ENCODE measurements at regions not wholly inside any gene's neighbourhood (a gene's known extent, or its start where the extent isn't known, plus 50 kb on each side); places are given as distances from the start of the nearest gene placed in this dataset.
"Not testable (repeated sequence)": the region's sequence is repeated elsewhere in the genome, so short reads cannot be mapped to it uniquely, and the experiment has no call there.

- no peak for TF ChIP-seq ATF6 (CRISPR knock-in tag; IDR thresholded peaks at IDR 0.05)
- no peak for TF ChIP-seq ARID4B (CRISPR knock-in tag; IDR thresholded peaks at IDR 0.05; ENCODE audit: borderline replicate concordance)
- no peak for TF ChIP-seq KAT7 (CRISPR knock-in tag; IDR thresholded peaks at IDR 0.05; ENCODE audit: borderline replicate concordance)
- no peak for TF ChIP-seq GTF2I (CRISPR knock-in tag; conservative IDR thresholded peaks at IDR 0.05)
- TF ChIP-seq ZNF263 (CRISPR knock-in tag; IDR thresholded peaks at IDR 0.05; ENCODE audit: low read depth), result no peak
Measured at GRCh38 chr13:39836038-39836437, 180.6 kb downstream of the COG6 start (continued).

GRCh38 chr13:39837866-39838265, 182.4 kb downstream of the COG6 start:
- CTCF ChIA-PET; H3K4me3 Mint-ChIP-seq; H3K27me3 Mint-ChIP-seq (ENCODE audit: low read depth): not testable (repeated sequence)

GRCh38 chr13:39840201-39840600, 184.7 kb downstream of the COG6 start:
- no peak for ATAC-seq
- TF ChIP-seq CBFB (CRISPR knock-in tag; IDR thresholded peaks at IDR 0.05; ENCODE audit: low read depth) (no peak), KAT7 (CRISPR knock-in tag; IDR thresholded peaks at IDR 0.05; ENCODE audit: borderline replicate concordance) (no peak), ZBTB43 (CRISPR knock-in tag; IDR thresholded peaks at IDR 0.05) (no peak), NR1H2 (CRISPR knock-in tag; IDR thresholded peaks at IDR 0.05) (no peak), ETV6 (CRISPR knock-in tag; IDR thresholded peaks at IDR 0.05) (no peak)
- H3K27me3 Mint-ChIP-seq (ENCODE audit: low read depth), result no peaks in the 10 kb centered on the region
- H3K36me3 Mint-ChIP-seq, result no peaks in the 10 kb centered on the region
- CTCF ChIA-PET, result no interaction called here
- H3K27ac Mint-ChIP-seq, result no peak overlapping the region
- DNase-seq (ENCODE audit: low spot score), result no peak
- H3K4me1 Mint-ChIP-seq, result peaks cover 10% of the 10 kb centered on the region
- no peak overlapping the region for H3K4me3 Mint-ChIP-seq
- POLR2A ChIA-PET, result no interaction called here
- H3K9me3 Mint-ChIP-seq, result no peaks in the 10 kb centered on the region

More at GRCh38 chr13:39837866-39838265, 182.4 kb downstream of the COG6 start:
- POLR2A ChIA-PET; DNase-seq (ENCODE audit: low spot score); H3K9me3 Mint-ChIP-seq; ATAC-seq; H3K36me3 Mint-ChIP-seq; H3K27ac Mint-ChIP-seq: not testable (repeated sequence)
- H3K4me1 Mint-ChIP-seq, result peaks cover 19% of the 10 kb centered on the region

- DNase-seq (ENCODE audit: low spot score), result no peak
- Mint-ChIP-seq H3K27ac (no peak overlapping the region), H3K9me3 (peaks cover 20% of the 10 kb centered on the region), H3K27me3 (ENCODE audit: low read depth) (0 out of 2 replicates have a peak, but pooled peaks cover 3% of the 10 kb centered on the region), H3K4me1 (no peaks in the 10 kb centered on the region), H3K4me3 (no peak overlapping the region), H3K36me3 (peaks cover 4% of the 10 kb centered on the region; the same call in 1 of the 2 replicates)
- ChIA-PET POLR2A (no interaction called here), CTCF (no interaction called here)
- no peak for ATAC-seq
- TF ChIP-seq ELF4 (CRISPR knock-in tag; IDR thresholded peaks at IDR 0.05; ENCODE audit: low read depth), result no peak
- no peak for TF ChIP-seq ZNF423 (CRISPR knock-in tag; IDR thresholded peaks at IDR 0.05)
- no peak for TF ChIP-seq KAT7 (CRISPR knock-in tag; IDR thresholded peaks at IDR 0.05; ENCODE audit: borderline replicate concordance)
- no peak for TF ChIP-seq GABPB1 (CRISPR knock-in tag; IDR thresholded peaks at IDR 0.05)
- no peak for TF ChIP-seq ZNF317 (CRISPR knock-in tag; IDR thresholded peaks at IDR 0.05; ENCODE audit: borderline replicate concordance, low read depth)
- no peak for TF ChIP-seq ZNF425 (CRISPR knock-in tag; conservative IDR thresholded peaks at IDR 0.05)
- no peak for TF ChIP-seq FOXP1 (CRISPR knock-in tag; IDR thresholded peaks at IDR 0.05; ENCODE audit: borderline replicate concordance)
- no peak for TF ChIP-seq FOXK1 (CRISPR knock-in tag; IDR thresholded peaks at IDR 0.05)
- no peak for TF ChIP-seq RELA (CRISPR knock-in tag; IDR thresholded peaks at IDR 0.05; ENCODE audit: borderline replicate concordance)
- no peak for TF ChIP-seq MLX (CRISPR knock-in tag; IDR thresholded peaks at IDR 0.05)
- no peak for TF ChIP-seq ZSCAN18 (CRISPR knock-in tag; IDR thresholded peaks at IDR 0.05)
Measured at GRCh38 chr13:39847336-39847735, 191.9 kb downstream of the COG6 start.
